Vagina (tissue), 2 donors: ENCODE measurements at regions not wholly inside any gene's neighbourhood (a gene's known extent, or its start where the extent isn't known, plus 50 kb on each side); places are given as distances from the start of the nearest gene placed in this dataset.

ENCODE experiments used
- POLR2A ChIP-seq, 2 donors: fragments of 450-650 bp; IDR thresholded peaks; one replicate each; pipeline ENCODE4 v1.6.1; 2017; ENCODE audit warnings: antibody characterized with exemption in 2 of 2, mild to moderate bottlenecking in 2 of 2, moderate library complexity in 2 of 2
- TF ChIP-seq, protein P1 (sequence below), 3 experiments: fragments of 450-650 bp in 2 of 3; fragments of 200-600 bp in 1 of 3; sonication (generic) in 1 of 3; IDR thresholded peaks; one replicate each; pipeline ENCODE4 v1.5.1; 2017 to 2019; ENCODE audit warnings: antibody characterized with exemption in 3 of 3, mild to moderate bottlenecking in 2 of 3, moderate library complexity in 2 of 3

DNA sequence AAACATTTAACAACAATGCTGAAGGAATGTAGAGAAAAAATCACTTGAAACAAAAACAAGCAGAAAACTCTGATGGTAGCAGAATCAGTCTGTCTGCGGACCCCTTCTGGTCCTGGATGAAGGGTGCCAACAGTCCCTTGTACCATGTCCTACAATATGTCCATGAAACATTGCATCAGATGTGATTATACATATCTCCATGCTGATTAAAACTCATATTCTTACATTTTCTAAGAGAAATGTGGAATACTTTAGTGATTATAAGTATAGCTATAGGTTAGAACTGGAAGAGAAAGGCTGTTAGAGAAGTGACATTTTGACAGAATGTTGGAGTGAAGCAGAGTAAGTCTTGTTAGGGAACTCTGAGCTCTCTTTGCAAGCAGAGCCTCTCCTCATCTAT is 286.1 kb downstream of the SH3GL2 start:
- TF ChIP-seq, protein P1, sequence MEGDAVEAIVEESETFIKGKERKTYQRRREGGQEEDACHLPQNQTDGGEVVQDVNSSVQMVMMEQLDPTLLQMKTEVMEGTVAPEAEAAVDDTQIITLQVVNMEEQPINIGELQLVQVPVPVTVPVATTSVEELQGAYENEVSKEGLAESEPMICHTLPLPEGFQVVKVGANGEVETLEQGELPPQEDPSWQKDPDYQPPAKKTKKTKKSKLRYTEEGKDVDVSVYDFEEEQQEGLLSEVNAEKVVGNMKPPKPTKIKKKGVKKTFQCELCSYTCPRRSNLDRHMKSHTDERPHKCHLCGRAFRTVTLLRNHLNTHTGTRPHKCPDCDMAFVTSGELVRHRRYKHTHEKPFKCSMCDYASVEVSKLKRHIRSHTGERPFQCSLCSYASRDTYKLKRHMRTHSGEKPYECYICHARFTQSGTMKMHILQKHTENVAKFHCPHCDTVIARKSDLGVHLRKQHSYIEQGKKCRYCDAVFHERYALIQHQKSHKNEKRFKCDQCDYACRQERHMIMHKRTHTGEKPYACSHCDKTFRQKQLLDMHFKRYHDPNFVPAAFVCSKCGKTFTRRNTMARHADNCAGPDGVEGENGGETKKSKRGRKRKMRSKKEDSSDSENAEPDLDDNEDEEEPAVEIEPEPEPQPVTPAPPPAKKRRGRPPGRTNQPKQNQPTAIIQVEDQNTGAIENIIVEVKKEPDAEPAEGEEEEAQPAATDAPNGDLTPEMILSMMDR (IDR thresholded peaks at IDR 0.05): no peak
- no peak for TF ChIP-seq POLR2A (IDR thresholded peaks at IDR 0.05)
